ENCODE measurements at regions not wholly inside any gene's neighbourhood (a gene's known extent, or its start where the extent isn't known, plus 50 kb on each side); places are given as distances from the start of the nearest gene placed in this dataset.
"Not testable (repeated sequence)": the region's sequence is repeated elsewhere in the genome, so short reads cannot be mapped to it uniquely, and the experiment has no call there.

- CTCF ChIA-PET: no interaction called here
These were observed 52.5 kb upstream of the WDFY3 start for GRCh38 chr4:85018983-85019382.

GRCh38 chr4:85019411-85019810 is 52.9 kb upstream of the WDFY3 start:
- DNase-seq: no peak
- no peaks in the 10 kb centered on the region for H3K4me1 Mint-ChIP-seq (ENCODE audit: low read depth)
- H3K4me3 Mint-ChIP-seq: no peak overlapping the region

More at GRCh38 chr4:85018983-85019382, 52.5 kb upstream of the WDFY3 start:
- H3K36me3 Mint-ChIP-seq (ENCODE audit: low read depth): no peaks in the 10 kb centered on the region
- no peaks in the 10 kb centered on the region for H3K9me3 Mint-ChIP-seq (ENCODE audit: insufficient read depth)
- no peak overlapping the region for H3K27ac Mint-ChIP-seq
- H3K4me1 Mint-ChIP-seq (ENCODE audit: low read depth): no peaks in the 10 kb centered on the region
- ATAC-seq (no peak), DNase-seq (no peak)
- POLR2A ChIA-PET: no interaction called here
- H3K4me3 Mint-ChIP-seq: no peak overlapping the region
- no peaks in the 10 kb centered on the region for H3K27me3 Mint-ChIP-seq (ENCODE audit: low read depth)

GRCh38 chr4:85024671-85025070 is 58.2 kb upstream of the WDFY3 start:
- no peak overlapping the region for H3K27ac Mint-ChIP-seq
- no peaks in the 10 kb centered on the region for H3K36me3 Mint-ChIP-seq (ENCODE audit: low read depth)
- no peak overlapping the region for H3K4me3 Mint-ChIP-seq
- ChIA-PET CTCF (no interaction called here), POLR2A (no interaction called here)
- H3K27me3 Mint-ChIP-seq (ENCODE audit: low read depth): no peaks in the 10 kb centered on the region
- ATAC-seq (no peak), DNase-seq (no peak)
- no peaks in the 10 kb centered on the region for H3K4me1 Mint-ChIP-seq (ENCODE audit: low read depth)
- peaks cover 3% of the 10 kb centered on the region for H3K9me3 Mint-ChIP-seq (ENCODE audit: insufficient read depth)

More at GRCh38 chr4:85019411-85019810, 52.9 kb upstream of the WDFY3 start:
- H3K36me3 Mint-ChIP-seq (ENCODE audit: low read depth): no peaks in the 10 kb centered on the region
- no peak for ATAC-seq
- ChIA-PET CTCF (interaction anchor here (0.5 kb wide), 1 partner anchor 140 kb away, joined by 5 read pairs; no protein-coding TSS in a partner anchor), POLR2A (no interaction called here)
- H3K27ac Mint-ChIP-seq: no peak overlapping the region
- peaks cover 3% of the 10 kb centered on the region for H3K9me3 Mint-ChIP-seq (ENCODE audit: insufficient read depth)
- no peaks in the 10 kb centered on the region for H3K27me3 Mint-ChIP-seq (ENCODE audit: low read depth)

DNA sequence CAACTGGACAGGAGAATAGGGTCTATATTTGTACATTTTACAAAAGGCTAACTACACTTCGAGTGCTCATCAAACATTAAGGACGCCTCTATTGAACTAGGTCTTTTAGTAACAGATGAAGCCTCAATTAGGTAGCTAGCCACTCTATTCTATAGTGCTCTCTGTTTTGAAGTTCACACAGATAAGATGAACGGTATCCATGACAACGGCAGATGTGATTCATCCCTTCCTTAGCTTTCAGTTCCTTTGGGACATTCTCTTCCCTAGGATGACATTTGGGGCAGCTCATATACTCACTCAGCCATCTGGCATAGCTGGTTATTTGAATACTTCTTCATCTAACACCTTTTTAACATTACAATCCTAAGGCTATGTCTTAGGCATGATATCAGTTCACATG is 62.4 kb upstream of the WDFY3 start:
- H3K27ac Mint-ChIP-seq: no peak overlapping the region
- no peak overlapping the region for H3K4me3 Mint-ChIP-seq
- ChIA-PET CTCF (no interaction called here), POLR2A (no interaction called here)
- DNase-seq (no peak), ATAC-seq (no peak)
- H3K36me3 Mint-ChIP-seq (ENCODE audit: low read depth): no peaks in the 10 kb centered on the region
- H3K4me1 Mint-ChIP-seq (ENCODE audit: low read depth): no peaks in the 10 kb centered on the region
- no peaks in the 10 kb centered on the region for H3K27me3 Mint-ChIP-seq (ENCODE audit: low read depth)
- H3K9me3 Mint-ChIP-seq (ENCODE audit: insufficient read depth): peaks cover 10% of the 10 kb centered on the region

- no peaks in the 10 kb centered on the region for H3K27me3 Mint-ChIP-seq (ENCODE audit: low read depth)
- ATAC-seq: no peak
- no peak overlapping the region for H3K27ac Mint-ChIP-seq
- H3K36me3 Mint-ChIP-seq (ENCODE audit: low read depth): no peaks in the 10 kb centered on the region
- H3K4me3 Mint-ChIP-seq: no peak overlapping the region
- H3K4me1 Mint-ChIP-seq (ENCODE audit: low read depth): no peaks in the 10 kb centered on the region
- ChIA-PET CTCF (no interaction called here), POLR2A (no interaction called here)
- peaks cover 11% of the 10 kb centered on the region for H3K9me3 Mint-ChIP-seq (ENCODE audit: insufficient read depth)
- DNase-seq: no peak
These were observed 63.0 kb upstream of the WDFY3 start for GRCh38 chr4:85029453-85029852.

DNA sequence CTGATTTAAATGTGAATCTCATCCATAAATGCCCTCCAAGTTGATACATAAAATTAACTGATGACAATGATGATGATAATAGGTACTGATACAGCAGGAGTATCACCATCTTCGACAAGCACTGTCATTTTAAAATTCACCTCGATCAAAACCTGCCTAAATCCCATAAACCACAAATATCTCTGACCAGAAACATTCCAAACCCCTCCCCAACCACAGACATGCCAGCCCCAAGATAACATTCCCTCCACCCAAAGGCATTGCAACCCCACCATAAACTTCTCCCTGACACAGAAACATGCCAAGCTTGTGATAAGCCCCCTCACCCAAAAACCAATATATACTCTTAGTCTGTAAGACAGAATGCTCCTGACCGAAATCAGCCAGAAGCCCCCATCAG is 63.7 kb upstream of the WDFY3 start:
- ChIA-PET CTCF (no interaction called here), POLR2A (no interaction called here)
- H3K36me3 Mint-ChIP-seq (ENCODE audit: low read depth): no peaks in the 10 kb centered on the region
- H3K27me3 Mint-ChIP-seq (ENCODE audit: low read depth): no peaks in the 10 kb centered on the region
- H3K9me3 Mint-ChIP-seq (ENCODE audit: insufficient read depth): peaks cover 11% of the 10 kb centered on the region
- H3K27ac Mint-ChIP-seq: no peak overlapping the region
- no peak overlapping the region for H3K4me3 Mint-ChIP-seq
- no peak for ATAC-seq
- DNase-seq: no peak
- no peaks in the 10 kb centered on the region for H3K4me1 Mint-ChIP-seq (ENCODE audit: low read depth)

GRCh38 chr4:85033838-85034237 is 67.3 kb upstream of the WDFY3 start:
- CTCF ChIA-PET; H3K4me1 Mint-ChIP-seq (ENCODE audit: low read depth); POLR2A ChIA-PET; H3K4me3 Mint-ChIP-seq; H3K27ac Mint-ChIP-seq; H3K36me3 Mint-ChIP-seq (ENCODE audit: low read depth); DNase-seq; H3K27me3 Mint-ChIP-seq (ENCODE audit: low read depth); ATAC-seq: not testable (repeated sequence)
- peaks cover 11% of the 10 kb centered on the region for H3K9me3 Mint-ChIP-seq (ENCODE audit: insufficient read depth)

DNA sequence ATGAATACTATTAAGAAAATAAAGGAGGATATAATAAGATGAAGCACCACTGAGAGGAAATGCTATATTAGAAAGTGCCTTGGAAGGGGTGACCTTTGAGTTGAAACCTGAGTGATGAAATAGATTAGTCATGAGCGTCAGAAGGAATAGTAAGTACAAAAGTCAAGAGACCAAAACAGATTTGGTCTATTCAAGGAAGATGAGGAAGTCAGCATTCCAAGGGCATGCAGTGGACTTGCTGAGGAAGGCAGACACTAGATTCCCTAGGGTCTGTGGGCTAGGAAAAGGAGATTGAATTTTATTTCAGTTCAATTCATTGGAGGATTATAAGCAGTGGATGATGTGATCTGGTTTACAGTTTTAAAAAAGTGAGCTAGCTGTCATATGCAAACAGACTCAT is 73.0 kb upstream of the WDFY3 start:
- CTCF ChIA-PET: no interaction called here
- Mint-ChIP-seq H3K27ac (no peak overlapping the region), H3K36me3 (ENCODE audit: low read depth) (no peaks in the 10 kb centered on the region), H3K4me3 (no peak overlapping the region), H3K9me3 (ENCODE audit: insufficient read depth) (no peaks in the 10 kb centered on the region), H3K4me1 (ENCODE audit: low read depth) (no peaks in the 10 kb centered on the region), H3K27me3 (ENCODE audit: low read depth) (no peaks in the 10 kb centered on the region)
- ATAC-seq: no peak
- DNase-seq: no peak
- POLR2A ChIA-PET: no interaction called here

- H3K4me3 Mint-ChIP-seq; H3K27ac Mint-ChIP-seq; H3K4me1 Mint-ChIP-seq (ENCODE audit: low read depth); POLR2A ChIA-PET; H3K27me3 Mint-ChIP-seq (ENCODE audit: low read depth); H3K36me3 Mint-ChIP-seq (ENCODE audit: low read depth); DNase-seq; CTCF ChIA-PET; ATAC-seq; H3K9me3 Mint-ChIP-seq (ENCODE audit: insufficient read depth): not testable (repeated sequence)
These were observed 77.5 kb upstream of the WDFY3 start for GRCh38 chr4:85043812-85044496.

DNA sequence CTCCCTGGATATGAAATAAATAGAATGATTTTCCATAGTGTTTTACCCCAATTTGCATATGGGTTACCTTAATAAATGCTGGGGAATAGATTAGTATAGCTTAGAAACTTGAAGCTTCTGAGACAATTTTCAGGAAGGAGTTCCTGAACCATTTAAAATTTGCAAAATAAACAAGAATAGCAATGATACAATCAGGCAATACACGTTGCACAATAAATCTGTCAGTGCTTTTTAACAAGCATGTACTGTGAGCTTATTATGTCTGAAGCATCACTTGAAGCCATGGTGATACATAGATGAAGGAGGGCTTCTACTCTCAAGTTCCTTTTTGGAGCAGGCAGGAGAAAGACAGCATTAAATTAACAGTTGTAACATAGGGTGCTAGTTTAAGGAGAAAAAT is 84.2 kb upstream of the WDFY3 start:
- ChIA-PET POLR2A (no interaction called here), CTCF (no interaction called here)
- Mint-ChIP-seq H3K9me3 (ENCODE audit: insufficient read depth) (no peaks in the 10 kb centered on the region), H3K27ac (no peak overlapping the region), H3K4me1 (ENCODE audit: low read depth) (no peaks in the 10 kb centered on the region), H3K36me3 (ENCODE audit: low read depth) (no peaks in the 10 kb centered on the region), H3K4me3 (no peak overlapping the region), H3K27me3 (ENCODE audit: low read depth) (no peaks in the 10 kb centered on the region)
- no peak for ATAC-seq
- no peak for DNase-seq

GRCh38 chr4:85051526-85051925 is 85.0 kb upstream of the WDFY3 start:
- no peak for ATAC-seq
- no peaks in the 10 kb centered on the region for H3K27me3 Mint-ChIP-seq (ENCODE audit: low read depth)
- no peaks in the 10 kb centered on the region for H3K4me1 Mint-ChIP-seq (ENCODE audit: low read depth)
- ChIA-PET CTCF (no interaction called here), POLR2A (no interaction called here)
- no peaks in the 10 kb centered on the region for H3K9me3 Mint-ChIP-seq (ENCODE audit: insufficient read depth)
- H3K4me3 Mint-ChIP-seq: no peak overlapping the region
- DNase-seq: no peak
- H3K36me3 Mint-ChIP-seq (ENCODE audit: low read depth): no peaks in the 10 kb centered on the region
- no peak overlapping the region for H3K27ac Mint-ChIP-seq

- H3K36me3 Mint-ChIP-seq (ENCODE audit: low read depth); H3K4me3 Mint-ChIP-seq; CTCF ChIA-PET; ATAC-seq; H3K9me3 Mint-ChIP-seq (ENCODE audit: insufficient read depth); H3K27ac Mint-ChIP-seq; DNase-seq; H3K27me3 Mint-ChIP-seq (ENCODE audit: low read depth); POLR2A ChIA-PET; H3K4me1 Mint-ChIP-seq (ENCODE audit: low read depth): not testable (repeated sequence)
These were observed 88.4 kb upstream of the WDFY3 start for GRCh38 chr4:85054925-85055324.

DNA sequence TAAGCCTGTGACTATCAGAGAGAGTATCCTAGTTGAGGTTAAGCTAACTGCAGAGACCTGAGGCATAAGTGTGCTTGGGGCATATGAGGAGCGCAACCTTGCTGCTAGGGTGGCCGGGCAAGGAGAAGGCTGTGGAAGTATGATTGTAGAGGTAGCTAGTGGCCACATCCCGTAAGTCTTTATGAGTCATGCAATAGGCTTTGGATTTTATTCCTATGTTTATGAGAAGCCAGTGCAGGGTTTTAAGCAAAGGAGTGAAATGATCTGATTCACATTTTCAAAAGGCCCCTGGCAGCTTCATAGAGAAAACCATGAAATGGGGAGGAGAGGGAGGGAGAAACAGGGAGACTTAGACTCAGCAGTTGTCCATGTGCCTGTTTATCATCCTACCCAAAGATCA is 92.1 kb upstream of the WDFY3 start:
- Mint-ChIP-seq H3K36me3 (ENCODE audit: low read depth) (no peaks in the 10 kb centered on the region), H3K27me3 (ENCODE audit: low read depth) (no peaks in the 10 kb centered on the region), H3K9me3 (ENCODE audit: insufficient read depth) (no peaks in the 10 kb centered on the region), H3K4me1 (ENCODE audit: low read depth) (no peaks in the 10 kb centered on the region), H3K4me3 (no peak overlapping the region), H3K27ac (no peak overlapping the region)
- DNase-seq (no peak), ATAC-seq (no peak)
- CTCF ChIA-PET: no interaction called here
- POLR2A ChIA-PET: no interaction called here
